GM19035 (cell line): ENCODE measurements at regions not wholly inside any gene's neighbourhood (a gene's known extent, or its start where the extent isn't known, plus 50 kb on each side); places are given as distances from the start of the nearest gene placed in this dataset.

Source experiments
- ATAC-seq: cut with Tn5 transposase; IDR thresholded peaks from one replicate; pipeline ENCODE4 v1.9.1; 2021; ENCODE audit not compliant: unreplicated experiment

- no peak for ATAC-seq
Measured at GRCh38 chr4:16278178-16278577, 51.9 kb upstream of the TAPT1 start.
